ENCODE measurements at regions not wholly inside any gene's neighbourhood (a gene's known extent, or its start where the extent isn't known, plus 50 kb on each side); places are given as distances from the start of the nearest gene placed in this dataset.

DNA sequence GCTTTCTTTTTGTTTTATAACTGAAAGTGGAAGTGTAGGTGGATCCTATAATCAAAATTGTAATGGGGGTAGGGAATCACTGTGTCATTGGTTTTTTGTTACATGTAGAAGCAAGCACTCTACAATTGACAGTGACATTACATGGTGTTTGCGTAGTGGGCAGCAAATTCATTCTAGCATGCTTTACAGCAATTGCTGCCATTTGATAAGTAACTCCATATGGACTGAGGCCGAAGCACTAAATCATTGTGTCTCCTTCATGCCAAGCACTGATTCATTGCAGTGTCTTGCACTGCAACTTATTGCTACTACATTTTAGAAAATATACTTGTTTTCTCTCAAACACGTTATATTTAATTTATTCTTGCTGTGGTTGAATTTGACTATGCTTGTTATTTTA, 933.9 kb downstream of the NSUN3 start:
- TF ChIP-seq MYC (IDR thresholded peaks at IDR 0.05; ENCODE audit: low read depth, low read length) (no peak), POLR2A (IDR thresholded peaks at IDR 0.05; ENCODE audit: extremely low read depth, insufficient read length) (no peak), MAX (IDR thresholded peaks at IDR 0.05; ENCODE audit: low read depth, low read length) (no peak)
- TF ChIP-seq, protein P1, sequence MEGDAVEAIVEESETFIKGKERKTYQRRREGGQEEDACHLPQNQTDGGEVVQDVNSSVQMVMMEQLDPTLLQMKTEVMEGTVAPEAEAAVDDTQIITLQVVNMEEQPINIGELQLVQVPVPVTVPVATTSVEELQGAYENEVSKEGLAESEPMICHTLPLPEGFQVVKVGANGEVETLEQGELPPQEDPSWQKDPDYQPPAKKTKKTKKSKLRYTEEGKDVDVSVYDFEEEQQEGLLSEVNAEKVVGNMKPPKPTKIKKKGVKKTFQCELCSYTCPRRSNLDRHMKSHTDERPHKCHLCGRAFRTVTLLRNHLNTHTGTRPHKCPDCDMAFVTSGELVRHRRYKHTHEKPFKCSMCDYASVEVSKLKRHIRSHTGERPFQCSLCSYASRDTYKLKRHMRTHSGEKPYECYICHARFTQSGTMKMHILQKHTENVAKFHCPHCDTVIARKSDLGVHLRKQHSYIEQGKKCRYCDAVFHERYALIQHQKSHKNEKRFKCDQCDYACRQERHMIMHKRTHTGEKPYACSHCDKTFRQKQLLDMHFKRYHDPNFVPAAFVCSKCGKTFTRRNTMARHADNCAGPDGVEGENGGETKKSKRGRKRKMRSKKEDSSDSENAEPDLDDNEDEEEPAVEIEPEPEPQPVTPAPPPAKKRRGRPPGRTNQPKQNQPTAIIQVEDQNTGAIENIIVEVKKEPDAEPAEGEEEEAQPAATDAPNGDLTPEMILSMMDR (IDR thresholded peaks at IDR 0.05; ENCODE audit: low read depth, low read length): no peak
